HG02885 (cell line): ENCODE measurements at regions not wholly inside any gene's neighbourhood (a gene's known extent, or its start where the extent isn't known, plus 50 kb on each side); places are given as distances from the start of the nearest gene placed in this dataset.

Experiments
- ATAC-seq: cut with Tn5 transposase; IDR thresholded peaks from one replicate; pipeline ENCODE4 v1.9.1; 2021; ENCODE audit warnings: mild to moderate bottlenecking; ENCODE audit not compliant: unreplicated experiment, poor library complexity

DNA sequence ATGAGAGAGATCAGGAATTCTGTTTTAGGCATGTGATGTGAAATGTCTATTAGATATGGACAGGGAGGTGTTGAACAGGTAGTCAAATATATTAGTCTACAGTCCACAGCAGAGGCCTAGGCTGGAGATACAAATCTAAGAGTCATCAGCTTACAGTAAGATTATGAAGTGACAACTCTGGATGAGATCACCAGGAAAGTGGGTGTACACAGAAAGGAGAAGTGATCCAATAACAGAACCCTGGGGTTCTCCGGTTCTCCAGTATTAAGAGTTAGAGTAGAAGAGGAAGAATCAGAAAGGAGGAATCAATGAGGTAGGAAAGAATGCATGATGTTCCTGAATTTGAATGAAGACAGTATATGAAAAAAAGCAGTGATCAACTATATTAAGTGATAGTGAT, 362.3 kb downstream of the FIGN start:
- peak; percentile 42 for ATAC-seq

GRCh38 chr2:163370169-163370886, 365.5 kb downstream of the FIGN start:
- ATAC-seq, result no peak

GRCh38 chr2:163369111-163369510, 366.7 kb downstream of the FIGN start:
- no peak for ATAC-seq

- no peak for ATAC-seq
These were observed 367.2 kb downstream of the FIGN start for GRCh38 chr2:163368655-163369054.

- no peak for ATAC-seq
These were observed 367.8 kb downstream of the FIGN start for GRCh38 chr2:163367825-163368582.

- no peak for ATAC-seq
These were observed 371.1 kb downstream of the FIGN start for GRCh38 chr2:163364736-163365135.

DNA sequence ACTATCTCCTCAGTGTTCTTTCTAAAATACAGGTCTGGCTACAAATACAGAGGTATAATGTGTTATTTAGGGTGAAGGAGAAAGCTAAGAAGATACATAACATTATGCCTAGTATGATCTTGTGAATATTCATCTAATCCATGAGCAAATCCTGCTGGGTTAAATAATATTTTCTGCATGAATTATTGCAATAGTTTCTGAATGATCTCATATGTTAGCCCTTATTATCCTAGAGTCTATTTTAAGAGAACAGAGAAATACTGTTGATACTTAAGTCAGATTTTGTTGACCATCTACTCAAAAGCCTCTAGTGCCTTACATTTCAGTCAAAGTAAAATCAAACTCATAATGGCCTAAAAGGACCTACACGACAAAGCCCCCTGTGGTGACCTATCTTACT, 382.3 kb downstream of the FIGN start:
- no peak for ATAC-seq

DNA sequence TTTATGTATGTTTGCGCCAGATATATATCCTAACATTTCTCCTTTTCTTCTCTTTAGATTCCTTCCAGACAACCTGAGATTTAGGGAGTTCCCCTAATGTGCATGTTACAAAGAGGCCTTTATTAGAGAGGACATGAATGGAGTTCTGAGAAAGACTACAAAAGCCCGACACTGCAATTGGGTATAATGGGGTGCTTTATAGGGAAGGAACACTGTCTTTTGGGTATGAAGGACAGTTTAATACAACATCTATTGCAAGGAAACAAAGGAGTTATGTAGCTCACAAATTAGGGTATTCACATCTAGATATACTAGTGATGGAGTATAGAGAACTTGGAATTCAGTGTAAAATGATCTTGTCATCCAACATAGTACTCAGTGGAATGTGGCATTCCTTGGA, 383.8 kb downstream of the FIGN start:
- ATAC-seq, result no peak

GRCh38 chr2:163351143-163351542, 384.7 kb downstream of the FIGN start:
- ATAC-seq, result no peak

DNA sequence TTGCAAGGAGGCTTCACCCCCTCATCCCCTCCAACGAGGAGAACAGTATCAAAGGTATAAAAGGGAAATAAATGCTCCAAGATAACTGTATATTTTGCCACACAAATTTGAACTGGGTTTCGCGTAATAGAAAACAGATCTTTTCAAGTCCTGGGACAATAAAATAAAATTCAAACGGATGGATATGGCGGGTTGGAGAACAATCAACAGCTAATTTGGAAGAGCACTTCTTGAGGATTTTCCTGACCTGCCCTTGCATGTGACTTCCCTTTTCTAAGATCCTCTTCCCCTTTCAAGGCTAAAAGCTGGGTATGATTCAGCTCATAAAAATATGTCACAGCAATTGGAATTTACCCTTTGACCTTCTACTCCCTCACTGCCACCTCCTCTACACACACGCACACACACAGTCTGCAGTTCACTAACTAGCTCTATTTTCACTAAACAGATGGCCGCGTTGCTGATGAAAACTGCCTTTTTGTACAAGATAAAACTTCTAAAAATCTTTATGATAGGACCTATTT, 386.9 kb downstream of the FIGN start:
- ATAC-seq, result no peak

DNA sequence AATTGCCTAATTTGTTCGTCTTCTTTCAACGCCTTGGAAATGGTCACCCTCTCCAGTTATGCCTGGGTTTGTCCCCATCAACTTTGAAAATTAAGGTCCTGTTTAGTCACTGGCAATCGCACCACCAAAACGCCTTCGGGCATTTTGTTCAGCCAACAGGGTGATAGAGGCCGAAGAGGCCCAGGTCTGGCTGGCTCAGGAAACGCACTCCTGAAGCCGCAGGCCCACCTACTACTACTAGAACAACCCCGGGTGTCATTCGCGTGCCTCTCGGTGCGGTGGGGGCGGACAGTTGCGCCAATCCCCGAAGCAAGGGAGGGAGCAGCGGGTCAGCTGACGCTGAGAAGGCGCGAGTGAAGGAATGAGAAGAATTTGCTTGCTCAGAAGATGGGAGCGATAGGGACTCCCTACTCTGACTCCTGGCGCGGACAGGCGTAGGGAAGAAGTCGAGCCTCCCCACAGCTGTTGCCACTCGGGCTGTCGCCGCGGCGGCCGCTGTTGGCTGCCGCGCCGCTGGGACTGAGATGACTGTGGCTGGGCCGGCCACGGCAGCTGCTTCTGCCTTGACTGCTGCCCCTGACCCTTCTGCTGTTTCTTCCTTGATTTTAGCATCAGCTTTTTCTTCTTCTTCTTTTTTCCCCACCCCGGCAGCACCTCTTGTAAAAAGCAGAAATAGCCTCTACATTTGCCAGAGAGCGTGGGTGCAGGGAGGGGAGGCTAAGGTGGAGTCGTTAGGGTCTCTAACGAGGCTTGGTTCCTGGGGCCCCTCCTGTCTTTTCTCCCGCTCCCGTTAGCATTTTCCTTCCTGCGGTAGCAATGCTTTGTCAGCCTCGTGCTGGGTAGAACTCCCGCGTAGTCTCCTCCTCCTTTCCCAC, 387.6 kb downstream of the FIGN start:
- ATAC-seq, result no peak

- peak; percentile 84 for ATAC-seq
These were observed 389.8 kb downstream of the FIGN start for GRCh38 chr2:163345795-163346573.

DNA sequence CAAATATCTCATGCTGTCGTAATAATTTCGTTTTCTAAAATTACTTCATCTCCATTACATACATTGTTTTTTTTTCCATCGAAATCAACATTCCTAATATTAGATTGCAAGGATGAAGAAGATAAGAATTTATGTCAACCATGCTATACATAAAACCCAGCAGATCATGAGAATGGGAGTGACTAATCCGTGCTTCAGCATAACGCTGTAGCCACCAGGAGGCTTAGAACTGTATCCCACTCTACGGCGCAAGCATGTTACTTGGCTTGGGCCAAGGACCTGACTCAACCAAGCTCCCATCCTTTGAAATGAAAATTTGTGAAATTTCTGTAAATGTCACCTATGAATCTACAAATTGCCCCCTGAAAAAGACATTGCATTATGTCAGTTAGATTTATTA, 392.5 kb downstream of the FIGN start:
- ATAC-seq, result no peak

DNA sequence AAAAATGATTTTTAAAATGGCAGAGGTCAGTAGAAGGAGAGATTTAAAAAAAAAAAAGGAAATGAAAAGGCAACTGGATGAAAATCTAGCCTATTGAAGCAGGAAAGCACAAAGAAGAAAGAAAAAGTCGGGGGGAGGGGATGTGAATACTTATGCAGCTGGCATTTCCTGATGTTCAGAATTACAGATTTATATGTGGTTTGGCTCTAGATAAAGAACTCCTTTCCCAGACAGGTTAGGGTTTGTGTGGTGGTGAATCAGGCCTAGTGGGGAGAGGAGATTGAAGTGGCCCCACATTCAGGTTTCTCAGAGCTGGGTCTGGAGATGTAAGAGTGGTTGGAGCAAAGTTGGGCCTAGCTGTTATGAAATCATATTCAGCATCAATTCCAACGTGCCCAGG, 394.4 kb downstream of the FIGN start:
- no peak for ATAC-seq

DNA sequence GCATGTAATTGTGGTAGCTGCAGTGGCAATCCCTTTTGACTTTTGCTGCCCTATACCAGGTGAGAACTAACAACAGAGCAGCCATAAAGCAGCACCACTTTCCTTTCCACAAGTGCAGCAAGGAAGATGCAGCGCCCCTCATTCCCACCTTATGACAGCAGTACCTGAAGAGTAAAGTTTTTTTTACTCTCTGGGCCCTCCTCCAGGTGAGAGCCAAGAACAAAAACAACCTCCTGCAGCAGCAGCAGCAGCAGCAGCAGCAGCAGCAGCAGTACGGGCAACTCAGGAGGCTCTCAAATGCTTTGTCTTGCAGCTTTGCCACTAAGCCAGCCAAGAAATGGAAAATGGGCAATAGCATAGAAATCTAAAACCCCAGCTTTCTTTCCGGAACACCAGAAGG, 397.5 kb downstream of the FIGN start:
- ATAC-seq, result no peak

DNA sequence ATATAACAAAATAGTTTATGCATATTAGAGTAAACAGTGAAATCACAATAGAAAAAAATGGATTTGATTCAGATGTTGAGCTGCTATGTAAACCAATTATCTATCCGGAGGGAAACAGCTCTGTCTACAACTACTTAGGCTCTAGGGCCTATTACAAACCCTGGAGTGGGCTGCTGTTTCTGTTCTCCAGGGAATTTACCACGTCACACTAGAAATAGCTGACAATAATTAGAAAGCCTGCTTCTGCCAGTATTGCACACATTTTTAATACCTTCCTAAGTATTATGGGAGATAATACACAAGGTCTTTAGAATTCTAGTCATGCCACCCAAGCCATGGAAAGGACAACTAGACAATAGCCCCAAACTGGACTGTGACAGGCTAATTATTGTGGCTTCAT, 411.1 kb downstream of the FIGN start:
- no peak for ATAC-seq

- no peak for ATAC-seq
These were observed 416.8 kb downstream of the FIGN start for GRCh38 chr2:163319006-163319405.

GRCh38 chr2:163314712-163315111, 421.1 kb downstream of the FIGN start:
- no peak for ATAC-seq

- no peak for ATAC-seq
These were observed 423.1 kb downstream of the FIGN start for GRCh38 chr2:163312713-163313112.

DNA sequence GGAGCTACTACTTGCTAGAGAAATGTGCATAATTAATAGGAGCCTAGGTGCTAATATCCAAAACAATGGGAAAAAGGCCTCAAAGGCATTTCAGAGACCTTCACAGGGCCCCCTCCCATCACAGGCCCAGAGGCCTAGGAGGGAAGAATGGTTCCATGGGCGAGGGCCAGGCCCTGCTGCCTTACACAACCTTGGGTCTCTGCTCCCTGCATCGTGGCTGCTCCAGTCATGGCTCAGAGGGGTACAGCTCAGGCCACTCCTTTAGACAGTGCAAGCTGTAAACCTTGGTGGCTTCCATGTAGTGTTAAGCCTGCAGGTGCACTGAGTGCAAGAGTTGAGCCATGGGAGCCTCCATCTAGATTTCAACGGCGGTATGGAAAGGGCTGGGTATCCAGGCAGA, 429.2 kb downstream of the FIGN start:
- ATAC-seq, result no peak
